A549 (cell line): ENCODE measurements at regions not wholly inside any gene's neighbourhood (a gene's known extent, or its start where the extent isn't known, plus 50 kb on each side); places are given as distances from the start of the nearest gene placed in this dataset.
"Not testable (repeated sequence)": the region's sequence is repeated elsewhere in the genome, so short reads cannot be mapped to it uniquely, and the experiment has no call there.

ENCODE experiments used
- ATAC-seq, 2 experiments: fragments of 200-7000 bp in 1 of 2; fragments of >200 bp in 1 of 2; cut with Nextera tagmentation in 1 of 2; cut with Tn5 transposase in 1 of 2; 3 replicates each; pipeline versions ENCODE4 v1.8.0 to v1.9.1; 2018 to 2020; ENCODE audit warnings: mild to moderate bottlenecking in 1 of 2, moderate library complexity in 1 of 2
- CTCF ChIA-PET: fragments of 300-600 bp; sonication (Branson Sonifier 250); formaldehyde crosslinking; extraction: SDS; loops from one replicate; lab custom pipeline; 2021; ENCODE audit warnings: antibody characterized with exemption, inconsistent platforms; lab: Yijun Ruan, JAX
- POLR2A ChIA-PET: fragments of 350-600 bp; formaldehyde crosslinking; extraction: SDS; loops from one replicate; lab custom pipeline; 2021; ENCODE audit warnings: antibody characterized with exemption, inconsistent platforms; lab: Yijun Ruan, JAX
- DNase-seq, 2 experiments: peaks; one replicate each; pipeline versions ENCODE4 v3.0.0 to v3.0.0-alpha.2; 2011 to 2016; ENCODE audit warnings: low read depth in 1 of 2, low spot score in 1 of 2
- FAIRE-seq: peaks from 2 replicates; lab custom pipeline; 2011; peaks lifted over from hg19 to GRCh38; lab: Jason Lieb, UNC
- H3K27ac ChIP-seq, 2 experiments: fragments of >200 bp; sonication (Bioruptor Twin); formaldehyde crosslinking; 3 replicates each; pipeline ENCODE4 v1.5.1; 2016 to 2017
- H3K4me1 ChIP-seq: fragments of >200 bp; sonication (Bioruptor Twin); formaldehyde crosslinking; 3 replicates; pipeline ENCODE4 v1.6.1; 2016
- H3K4me2 ChIP-seq: fragments of >200 bp; sonication (Bioruptor Twin); formaldehyde crosslinking; 3 replicates; pipeline ENCODE4 v1.6.1; 2016
- H3K4me3 ChIP-seq: fragments of >200 bp; sonication (Bioruptor Twin); formaldehyde crosslinking; 3 replicates; pipeline ENCODE4 v1.5.1; 2016
- H3K9me3 ChIP-seq: fragments of >200 bp; sonication (Bioruptor Twin); formaldehyde crosslinking; 3 replicates; pipeline ENCODE4 v1.6.1; 2016
- BHLHE40 ChIP-seq: IDR thresholded peaks from 2 replicates; pipeline ENCODE4 v1.6.1; 2012; ENCODE audit warnings: low read depth, low read length, inconsistent platforms
- CHD4 ChIP-seq: fragments of 200-600 bp; sonication (generic); IDR thresholded peaks from 2 replicates; pipeline ENCODE4 v1.6.1; 2016; ENCODE audit warnings: antibody characterized with exemption, mild to moderate bottlenecking, borderline replicate concordance
- EP300 ChIP-seq, 2 experiments: fragments of >200 bp; sonication (Bioruptor Twin); formaldehyde crosslinking; IDR thresholded peaks; 2 replicates in 1 of 2; 3 replicates in 1 of 2; pipeline ENCODE4 v1.6.1; 2016 to 2017
- ESRRA ChIP-seq: fragments of 150-350 bp; IDR thresholded peaks from 2 replicates; pipeline ENCODE4 v1.6.1; 2014; ENCODE audit warnings: mild to moderate bottlenecking, low read length, borderline replicate concordance
- FOSB ChIP-seq: fragments of 250-450 bp; sonication (Bioruptor Pico); IDR thresholded peaks from 2 replicates; pipeline ENCODE4 v1.5.0; 2020; ENCODE audit warnings: mild to moderate bottlenecking, moderate library complexity
- GATA3 ChIP-seq: IDR thresholded peaks from 2 replicates; pipeline ENCODE4 v1.6.1; 2012; ENCODE audit warnings: borderline replicate concordance
- HOXB13 ChIP-seq: fragments of 250-450 bp; sonication (Bioruptor Pico); IDR thresholded peaks from 2 replicates; pipeline ENCODE4 v1.5.0; 2020; ENCODE audit warnings: low read depth, mild to moderate bottlenecking, moderate library complexity
- HOXB5 ChIP-seq: fragments of 250-450 bp; sonication (Bioruptor Pico); IDR thresholded peaks from 2 replicates; pipeline ENCODE4 v1.5.0; 2020; ENCODE audit warnings: mild to moderate bottlenecking, moderate library complexity
- JUN ChIP-seq, 2 experiments: fragments of >200 bp; sonication (Bioruptor Twin); formaldehyde crosslinking; IDR thresholded peaks; 2 replicates in 1 of 2; 3 replicates in 1 of 2; pipeline ENCODE4 v1.6.1; 2016 to 2017
- KDM1A ChIP-seq: fragments of 200-600 bp; sonication (generic); IDR thresholded peaks from 2 replicates; pipeline ENCODE4 v1.6.1; 2016; ENCODE audit warnings: low read depth, mild to moderate bottlenecking
- KDM5A ChIP-seq: fragments of 200-600 bp; sonication (generic); IDR thresholded peaks from 2 replicates; pipeline ENCODE4 v1.6.1; 2016; ENCODE audit warnings: antibody characterized with exemption, mild to moderate bottlenecking
- MAZ ChIP-seq: fragments of 150-350 bp; IDR thresholded peaks from 2 replicates; pipeline ENCODE4 v1.6.1; 2014; ENCODE audit warnings: antibody characterized with exemption, low read depth, low read length, borderline replicate concordance
- MYC ChIP-seq: IDR thresholded peaks from 2 replicates; pipeline ENCODE4 v1.6.1; 2012; ENCODE audit warnings: mild to moderate bottlenecking, inconsistent platforms, low read length, improper control_type of control experiment, borderline replicate concordance
- NFE2L2 ChIP-seq: fragments of 150-350 bp; conservative IDR thresholded peaks from 2 replicates; pipeline ENCODE4 v1.6.1; 2014; ENCODE audit warnings: low read length
- POLR2AphosphoS2 ChIP-seq: conservative IDR thresholded peaks from 2 replicates; pipeline ENCODE4 v1.6.1; 2012; ENCODE audit warnings: low read length, improper control_type of control experiment, inconsistent platforms
- RCOR1 ChIP-seq: fragments of 150-350 bp; IDR thresholded peaks from 2 replicates; pipeline ENCODE4 v1.6.1; 2014; ENCODE audit warnings: antibody characterized with exemption, low read length, low read depth
- SMC3 ChIP-seq: fragments of >200 bp; sonication (Bioruptor Twin); formaldehyde crosslinking; IDR thresholded peaks from 3 replicates; pipeline ENCODE4 v1.6.1; 2018; ENCODE audit warnings: inconsistent platforms
- SREBF2 ChIP-seq: fragments of 450-650 bp; IDR thresholded peaks from 2 replicates; pipeline ENCODE4 v1.6.1; 2014; ENCODE audit warnings: mild to moderate bottlenecking, moderate library complexity
- TP53 ChIP-seq: fragments of 250-450 bp; sonication (Bioruptor Pico); IDR thresholded peaks from 2 replicates; pipeline ENCODE4 v1.5.0; 2021; ENCODE audit warnings: mild to moderate bottlenecking, moderate library complexity
- ZC3H11A ChIP-seq: fragments of 450-650 bp; IDR thresholded peaks from 2 replicates; pipeline ENCODE4 v1.6.1; 2014; ENCODE audit warnings: antibody characterized with exemption, mild to moderate bottlenecking
- WGBS: methylation state at CpG from one replicate; pipeline ENCODE4 v1.1.6; 2017; ENCODE audit errors: missing lambda C conversion rate; 5-methylcytosine and 5-hydroxymethylcytosine counted together
- TF ChIP-seq, protein P1 (sequence below): fragments of 150-350 bp; IDR thresholded peaks from 2 replicates; pipeline ENCODE4 v1.6.1; 2014; ENCODE audit warnings: low read depth, mild to moderate bottlenecking, low read length
- TF ChIP-seq, protein P2 (sequence below): IDR thresholded peaks from 2 replicates; pipeline ENCODE4 v1.6.1; 2012
- TF ChIP-seq, protein P3 (sequence below): fragments of >200 bp; sonication (Bioruptor Twin); formaldehyde crosslinking; IDR thresholded peaks from 2 replicates; pipeline ENCODE4 v1.6.1; 2016
- TF ChIP-seq, protein P4 (sequence below): fragments of 250-450 bp; sonication (Bioruptor Pico); IDR thresholded peaks from 2 replicates; pipeline ENCODE4 v1.5.0; 2020; ENCODE audit warnings: low read depth, mild to moderate bottlenecking, moderate library complexity
- TF ChIP-seq, protein P5 (sequence below): fragments of 250-450 bp; sonication (Bioruptor Pico); IDR thresholded peaks from 2 replicates; pipeline ENCODE4 v1.5.0; 2021; ENCODE audit warnings: mild to moderate bottlenecking, moderate library complexity, borderline replicate concordance
- TF ChIP-seq, protein P6 (sequence below): IDR thresholded peaks from 2 replicates; pipeline ENCODE4 v1.6.1; 2012
- TF ChIP-seq, protein P7 (sequence below): fragments of 200-600 bp; sonication (generic); IDR thresholded peaks from 2 replicates; pipeline ENCODE4 v1.6.1; 2016; ENCODE audit warnings: antibody characterized with exemption, mild to moderate bottlenecking, moderate library complexity

DNA sequence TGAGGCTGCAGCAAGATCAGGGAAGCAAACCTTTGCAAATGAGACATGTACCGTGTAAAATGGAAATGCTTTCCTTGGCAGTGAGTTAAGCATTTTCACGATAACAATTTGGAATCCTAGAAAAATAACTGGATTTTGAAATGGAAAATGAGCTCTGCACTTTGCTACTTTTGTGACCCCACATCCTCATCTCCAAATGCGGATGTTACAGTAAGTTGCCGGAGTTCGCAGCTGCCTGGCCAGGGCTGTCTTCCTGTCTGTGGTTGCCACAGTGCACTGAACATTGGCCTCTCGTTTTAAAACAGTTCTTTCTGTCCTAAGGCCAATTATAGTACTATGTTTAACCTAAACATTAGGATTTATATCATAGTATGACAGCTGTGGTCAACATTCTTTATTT, 136.2 kb upstream of the FZD8 start:
- ChIA-PET CTCF (interaction anchor here (0.6 to 1.4 kb wide), 3 partner anchors 143 to 947 kb away, joined by 3 read pairs; no protein-coding TSS in a partner anchor), POLR2A (interaction anchor here (0.7 kb wide), 1 partner anchor 71 kb away, joined by 3 read pairs; no protein-coding TSS in a partner anchor)
- Histone ChIP-seq H3K4me2 (no peak overlapping the region), H3K9me3 (peaks cover 7% of the 10 kb centered on the region; the same call in 2 of the 3 replicates), H3K4me1 (peaks cover 3% of the 10 kb centered on the region; the same call in 1 of the 3 replicates), H3K4me3 (no peak overlapping the region), H3K27ac (no peak overlapping the region)
- FAIRE-seq (no peak), DNase-seq (no peak), ATAC-seq (no peak)
- WGBS: 66% methylated on average over 6 of the region's 6 CpGs
- TF ChIP-seq MYC (no peak), GATA3 (no peak), TP53 (no peak), MAZ (no peak), SREBF2 (no peak), POLR2AphosphoS2 (no peak), FOSB (CRISPR knock-in tag) (no peak), JUN (IDR thresholded peaks at IDR 0.05) (no peak), KDM5A (no peak), EP300 (IDR thresholded peaks at IDR 0.05) (no peak), CHD4 (no peak), RCOR1 (no peak), NFE2L2 (no peak), ESRRA (no peak), KDM1A (no peak)
- TF ChIP-seq, protein P1, sequence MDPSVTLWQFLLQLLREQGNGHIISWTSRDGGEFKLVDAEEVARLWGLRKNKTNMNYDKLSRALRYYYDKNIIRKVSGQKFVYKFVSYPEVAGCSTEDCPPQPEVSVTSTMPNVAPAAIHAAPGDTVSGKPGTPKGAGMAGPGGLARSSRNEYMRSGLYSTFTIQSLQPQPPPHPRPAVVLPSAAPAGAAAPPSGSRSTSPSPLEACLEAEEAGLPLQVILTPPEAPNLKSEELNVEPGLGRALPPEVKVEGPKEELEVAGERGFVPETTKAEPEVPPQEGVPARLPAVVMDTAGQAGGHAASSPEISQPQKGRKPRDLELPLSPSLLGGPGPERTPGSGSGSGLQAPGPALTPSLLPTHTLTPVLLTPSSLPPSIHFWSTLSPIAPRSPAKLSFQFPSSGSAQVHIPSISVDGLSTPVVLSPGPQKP: no peak
- TF ChIP-seq, protein P2, sequence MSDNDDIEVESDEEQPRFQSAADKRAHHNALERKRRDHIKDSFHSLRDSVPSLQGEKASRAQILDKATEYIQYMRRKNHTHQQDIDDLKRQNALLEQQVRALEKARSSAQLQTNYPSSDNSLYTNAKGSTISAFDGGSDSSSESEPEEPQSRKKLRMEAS: no peak
- TF ChIP-seq, protein P3, sequence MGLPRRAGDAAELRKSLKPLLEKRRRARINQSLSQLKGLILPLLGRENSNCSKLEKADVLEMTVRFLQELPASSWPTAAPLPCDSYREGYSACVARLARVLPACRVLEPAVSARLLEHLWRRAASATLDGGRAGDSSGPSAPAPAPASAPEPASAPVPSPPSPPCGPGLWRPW: no peak
- TF ChIP-seq, protein P4, sequence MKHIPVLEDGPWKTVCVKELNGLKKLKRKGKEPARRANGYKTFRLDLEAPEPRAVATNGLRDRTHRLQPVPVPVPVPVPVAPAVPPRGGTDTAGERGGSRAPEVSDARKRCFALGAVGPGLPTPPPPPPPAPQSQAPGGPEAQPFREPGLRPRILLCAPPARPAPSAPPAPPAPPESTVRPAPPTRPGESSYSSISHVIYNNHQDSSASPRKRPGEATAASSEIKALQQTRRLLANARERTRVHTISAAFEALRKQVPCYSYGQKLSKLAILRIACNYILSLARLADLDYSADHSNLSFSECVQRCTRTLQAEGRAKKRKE: no peak
- TF ChIP-seq, protein P5, sequence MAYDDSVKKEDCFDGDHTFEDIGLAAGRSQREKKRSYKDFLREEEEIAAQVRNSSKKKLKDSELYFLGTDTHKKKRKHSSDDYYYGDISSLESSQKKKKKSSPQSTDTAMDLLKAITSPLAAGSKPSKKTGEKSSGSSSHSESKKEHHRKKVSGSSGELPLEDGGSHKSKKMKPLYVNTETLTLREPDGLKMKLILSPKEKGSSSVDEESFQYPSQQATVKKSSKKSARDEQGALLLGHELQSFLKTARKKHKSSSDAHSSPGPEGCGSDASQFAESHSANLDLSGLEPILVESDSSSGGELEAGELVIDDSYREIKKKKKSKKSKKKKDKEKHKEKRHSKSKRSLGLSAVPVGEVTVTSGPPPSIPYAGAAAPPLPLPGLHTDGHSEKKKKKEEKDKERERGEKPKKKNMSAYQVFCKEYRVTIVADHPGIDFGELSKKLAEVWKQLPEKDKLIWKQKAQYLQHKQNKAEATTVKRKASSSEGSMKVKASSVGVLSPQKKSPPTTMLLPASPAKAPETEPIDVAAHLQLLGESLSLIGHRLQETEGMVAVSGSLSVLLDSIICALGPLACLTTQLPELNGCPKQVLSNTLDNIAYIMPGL (CRISPR knock-in tag): no peak

DNA sequence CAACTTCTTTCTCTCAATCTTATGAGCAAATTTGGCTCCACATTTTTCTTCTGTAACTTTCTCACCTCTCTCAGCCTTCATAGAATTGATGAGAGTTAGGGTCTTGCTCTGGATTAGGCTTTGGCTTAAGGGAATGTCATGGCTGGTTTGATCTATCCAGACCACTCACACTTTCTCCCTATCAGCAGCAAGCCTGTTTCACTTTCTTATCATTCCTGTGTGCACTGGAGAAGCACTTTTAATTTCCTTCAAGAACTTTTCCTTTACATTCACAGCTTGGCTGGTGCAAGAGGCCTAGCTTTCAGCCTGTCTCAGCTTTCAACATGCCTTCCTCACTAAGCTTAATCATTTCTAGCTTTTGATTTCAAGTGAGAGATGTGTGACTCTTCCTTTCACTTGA, 134.5 kb upstream of the FZD8 start:
- H3K27ac ChIP-seq, H3K4me1 ChIP-seq, DNase-seq, POLR2A ChIA-PET, H3K9me3 ChIP-seq, ATAC-seq, CTCF ChIA-PET, H3K4me3 ChIP-seq, FAIRE-seq, H3K4me2 ChIP-seq: not testable (repeated sequence)

DNA sequence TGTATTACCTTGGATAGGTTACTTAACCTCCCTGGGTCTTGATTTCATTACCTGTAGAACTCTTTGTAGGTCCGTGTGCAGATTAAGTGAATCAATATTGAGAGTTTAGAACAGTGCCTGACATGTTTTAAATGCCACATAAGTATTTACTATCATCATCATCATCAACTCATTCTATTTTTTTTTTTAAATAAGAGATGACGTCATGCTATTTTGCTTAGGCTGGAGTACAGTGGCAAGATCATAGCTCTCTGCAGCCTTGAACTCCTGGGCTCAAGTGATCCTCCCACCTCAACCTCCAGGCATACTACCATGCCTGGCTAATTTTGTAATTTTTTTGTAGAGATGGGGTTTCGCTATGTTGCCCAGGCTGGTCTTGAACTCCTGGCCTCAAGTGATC, 132.0 kb upstream of the FZD8 start:
- DNase-seq (no peak), FAIRE-seq (no peak), ATAC-seq (no peak)
- ChIA-PET POLR2A (no interaction called here), CTCF (no interaction called here)
- WGBS: 60% methylated on average over 3 of the region's 3 CpGs
- Histone ChIP-seq H3K4me1 (no peaks in the 10 kb centered on the region), H3K9me3 (peaks cover 2% of the 10 kb centered on the region; the same call in 1 of the 3 replicates), H3K4me3 (no peak overlapping the region), H3K4me2 (no peak overlapping the region), H3K27ac (no peak overlapping the region)
- no peak for TF ChIP-seq RCOR1
- TF ChIP-seq NFE2L2: no peak
- TF ChIP-seq, protein P6, sequence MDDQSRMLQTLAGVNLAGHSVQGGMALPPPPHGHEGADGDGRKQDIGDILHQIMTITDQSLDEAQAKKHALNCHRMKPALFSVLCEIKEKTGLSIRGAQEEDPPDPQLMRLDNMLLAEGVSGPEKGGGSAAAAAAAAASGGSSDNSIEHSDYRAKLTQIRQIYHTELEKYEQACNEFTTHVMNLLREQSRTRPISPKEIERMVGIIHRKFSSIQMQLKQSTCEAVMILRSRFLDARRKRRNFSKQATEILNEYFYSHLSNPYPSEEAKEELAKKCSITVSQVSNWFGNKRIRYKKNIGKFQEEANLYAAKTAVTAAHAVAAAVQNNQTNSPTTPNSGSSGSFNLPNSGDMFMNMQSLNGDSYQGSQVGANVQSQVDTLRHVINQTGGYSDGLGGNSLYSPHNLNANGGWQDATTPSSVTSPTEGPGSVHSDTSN: no peak
- no peak for TF ChIP-seq ZC3H11A
- TF ChIP-seq HOXB13 (CRISPR knock-in tag): no peak
- no peak for TF ChIP-seq MAZ
- TF ChIP-seq SMC3: no peak
- TF ChIP-seq KDM1A: no peak
- TF ChIP-seq, protein P7, sequence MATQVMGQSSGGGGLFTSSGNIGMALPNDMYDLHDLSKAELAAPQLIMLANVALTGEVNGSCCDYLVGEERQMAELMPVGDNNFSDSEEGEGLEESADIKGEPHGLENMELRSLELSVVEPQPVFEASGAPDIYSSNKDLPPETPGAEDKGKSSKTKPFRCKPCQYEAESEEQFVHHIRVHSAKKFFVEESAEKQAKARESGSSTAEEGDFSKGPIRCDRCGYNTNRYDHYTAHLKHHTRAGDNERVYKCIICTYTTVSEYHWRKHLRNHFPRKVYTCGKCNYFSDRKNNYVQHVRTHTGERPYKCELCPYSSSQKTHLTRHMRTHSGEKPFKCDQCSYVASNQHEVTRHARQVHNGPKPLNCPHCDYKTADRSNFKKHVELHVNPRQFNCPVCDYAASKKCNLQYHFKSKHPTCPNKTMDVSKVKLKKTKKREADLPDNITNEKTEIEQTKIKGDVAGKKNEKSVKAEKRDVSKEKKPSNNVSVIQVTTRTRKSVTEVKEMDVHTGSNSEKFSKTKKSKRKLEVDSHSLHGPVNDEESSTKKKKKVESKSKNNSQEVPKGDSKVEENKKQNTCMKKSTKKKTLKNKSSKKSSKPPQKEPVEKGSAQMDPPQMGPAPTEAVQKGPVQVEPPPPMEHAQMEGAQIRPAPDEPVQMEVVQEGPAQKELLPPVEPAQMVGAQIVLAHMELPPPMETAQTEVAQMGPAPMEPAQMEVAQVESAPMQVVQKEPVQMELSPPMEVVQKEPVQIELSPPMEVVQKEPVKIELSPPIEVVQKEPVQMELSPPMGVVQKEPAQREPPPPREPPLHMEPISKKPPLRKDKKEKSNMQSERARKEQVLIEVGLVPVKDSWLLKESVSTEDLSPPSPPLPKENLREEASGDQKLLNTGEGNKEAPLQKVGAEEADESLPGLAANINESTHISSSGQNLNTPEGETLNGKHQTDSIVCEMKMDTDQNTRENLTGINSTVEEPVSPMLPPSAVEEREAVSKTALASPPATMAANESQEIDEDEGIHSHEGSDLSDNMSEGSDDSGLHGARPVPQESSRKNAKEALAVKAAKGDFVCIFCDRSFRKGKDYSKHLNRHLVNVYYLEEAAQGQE: no peak
- no peak for TF ChIP-seq KDM5A
- no peak for TF ChIP-seq BHLHE40
- TF ChIP-seq HOXB5 (CRISPR knock-in tag): no peak
